Fibroblast of lung (primary cell): ENCODE measurements at regions not wholly inside any gene's neighbourhood (a gene's known extent, or its start where the extent isn't known, plus 50 kb on each side); places are given as distances from the start of the nearest gene placed in this dataset.

Source experiments
- DNase-seq, 2 donors: peaks; one replicate each; pipeline versions ENCODE4 v3.0.0 to v3.0.0-alpha.2; 2010; ENCODE audit warnings: low read depth in 2 of 2
- H2AFZ ChIP-seq: 2 replicates; pipeline ENCODE4 v1.5.1; 2012; ENCODE audit warnings: low read length, control low read depth, inconsistent platforms
- H3K27ac ChIP-seq: 2 replicates; pipeline ENCODE4 v1.5.1; 2011; ENCODE audit warnings: low read length, control low read depth; ENCODE audit not compliant: insufficient read depth
- H3K27me3 ChIP-seq: 2 replicates; pipeline ENCODE4 v1.5.1; 2011; ENCODE audit warnings: mild to moderate bottlenecking, low read length; ENCODE audit not compliant: control insufficient read depth, insufficient read depth
- H3K36me3 ChIP-seq: 2 replicates; pipeline ENCODE4 v1.5.1; 2011; ENCODE audit warnings: low read length; ENCODE audit not compliant: control insufficient read depth, insufficient read depth
- H3K4me1 ChIP-seq: 2 replicates; pipeline ENCODE4 v1.5.1; 2011; ENCODE audit warnings: low read length; ENCODE audit not compliant: control insufficient read depth, insufficient read depth; ENCODE audit errors: extremely low read depth
- H3K4me2 ChIP-seq: 2 replicates; pipeline ENCODE4 v1.5.1; 2011; ENCODE audit warnings: low read length, control low read depth; ENCODE audit not compliant: insufficient read depth; ENCODE audit errors: extremely low read depth
- H3K4me3 ChIP-seq, 4 experiments: fragments of 200-600 bp in 1 of 4; sonication (generic) in 1 of 4; replicated peaks in 1 of 4; 2 replicates each; pipeline ENCODE4 v1.5.1; 2011 to 2016; ENCODE audit warnings: low read length in 4 of 4, low read depth in 3 of 4, mild to moderate bottlenecking in 3 of 4, control low read depth in 2 of 4, inconsistent platforms in 1 of 4, mixed read lengths in 1 of 4; ENCODE audit not compliant: insufficient read depth in 1 of 4; ENCODE audit errors: control extremely low read depth in 1 of 4
- H3K79me2 ChIP-seq: 2 replicates; pipeline ENCODE4 v1.5.1; 2012; ENCODE audit warnings: mild to moderate bottlenecking, low read length, inconsistent platforms; ENCODE audit not compliant: control insufficient read depth, insufficient read depth
- H3K9ac ChIP-seq: 2 replicates; pipeline ENCODE4 v1.5.1; 2011; ENCODE audit warnings: mild to moderate bottlenecking, low read length, control low read depth; ENCODE audit not compliant: insufficient read depth
- H3K9me3 ChIP-seq: 2 replicates; pipeline ENCODE4 v1.5.1; 2012; ENCODE audit warnings: low read depth, low read length; ENCODE audit not compliant: control insufficient read depth, insufficient read depth
- H4K20me1 ChIP-seq: 2 replicates; pipeline ENCODE4 v1.5.1; 2011; ENCODE audit warnings: low read length; ENCODE audit not compliant: control insufficient read depth, insufficient read depth; ENCODE audit errors: extremely low read depth
- CTCF ChIP-seq, 2 donors: IDR thresholded peaks in 1 of 2; conservative IDR thresholded peaks in 1 of 2; 1 replicate in 1 of 2; 2 replicates in 1 of 2; pipeline ENCODE4 v1.5.1; 2011 to 2012; ENCODE audit warnings: low read length in 2 of 2, control low read depth in 1 of 2, inconsistent platforms in 1 of 2, low read depth in 1 of 2, mild to moderate bottlenecking in 1 of 2
- EZH2 ChIP-seq: IDR thresholded peaks from 2 replicates; pipeline ENCODE4 v1.5.1; 2012; ENCODE audit warnings: low read length, control low read depth, mild to moderate bottlenecking; ENCODE audit errors: missing control alignments

- no peaks in the 10 kb centered on the region for H3K36me3 ChIP-seq
- no peaks in the 10 kb centered on the region for H3K4me1 ChIP-seq
- no peaks in the 10 kb centered on the region for H3K27me3 ChIP-seq
- no peak for TF ChIP-seq CTCF (conservative IDR thresholded peaks at IDR 0.05 in 1 of 2, IDR thresholded peaks at IDR 0.05 in 1 of 2; ENCODE audit: low read depth in 1 of 2, low read length in 2 of 2)
- no peak for TF ChIP-seq EZH2
- H3K27ac ChIP-seq = no peak overlapping the region
- no peaks in the 10 kb centered on the region for H4K20me1 ChIP-seq
- H3K9ac ChIP-seq = no peak overlapping the region
- no peaks in the 10 kb centered on the region for H3K79me2 ChIP-seq
- H3K4me3 ChIP-seq = no peak overlapping the region
- no peak for DNase-seq
- no peak overlapping the region for H3K4me2 ChIP-seq
- no peaks in the 10 kb centered on the region for H3K9me3 ChIP-seq
- H2AFZ ChIP-seq = no peak overlapping the region
These were observed 55.3 kb upstream of the ID2 start for GRCh38 chr2:8626572-8626971.

- TF ChIP-seq CTCF (conservative IDR thresholded peaks at IDR 0.05 in 1 of 2, IDR thresholded peaks at IDR 0.05 in 1 of 2; ENCODE audit: low read depth in 1 of 2, low read length in 2 of 2) (no peak), EZH2 (no peak)
- Histone ChIP-seq H3K27ac (no peak overlapping the region), H3K4me3 (no peak overlapping the region), H3K9me3 (no peaks in the 10 kb centered on the region), H3K36me3 (no peaks in the 10 kb centered on the region), H3K4me1 (no peaks in the 10 kb centered on the region), H4K20me1 (no peaks in the 10 kb centered on the region), H3K27me3 (no peaks in the 10 kb centered on the region), H3K79me2 (no peaks in the 10 kb centered on the region), H2AFZ (no peak overlapping the region), H3K9ac (no peak overlapping the region), H3K4me2 (no peak overlapping the region)
- DNase-seq = peak in 1 of 2 donors; percentile 24
These were observed 54.7 kb upstream of the ID2 start for GRCh38 chr2:8627019-8627691.

GRCh38 chr2:8627692-8628085 lies 54.2 kb upstream of the ID2 start:
- Histone ChIP-seq H3K36me3 (no peaks in the 10 kb centered on the region), H3K4me2 (no peak overlapping the region), H3K79me2 (no peaks in the 10 kb centered on the region), H4K20me1 (no peaks in the 10 kb centered on the region), H3K4me3 (no peak overlapping the region), H3K27me3 (no peaks in the 10 kb centered on the region), H3K4me1 (no peaks in the 10 kb centered on the region), H3K27ac (no peak overlapping the region), H3K9me3 (no peaks in the 10 kb centered on the region), H2AFZ (no peak overlapping the region), H3K9ac (no peak overlapping the region)
- TF ChIP-seq CTCF (conservative IDR thresholded peaks at IDR 0.05 in 1 of 2, IDR thresholded peaks at IDR 0.05 in 1 of 2; ENCODE audit: low read depth in 1 of 2, low read length in 2 of 2) = no peak
- no peak for TF ChIP-seq EZH2
- no peak for DNase-seq
